ENCODE measurements at regions not wholly inside any gene's neighbourhood (a gene's known extent, or its start where the extent isn't known, plus 50 kb on each side); places are given as distances from the start of the nearest gene placed in this dataset.

DNA sequence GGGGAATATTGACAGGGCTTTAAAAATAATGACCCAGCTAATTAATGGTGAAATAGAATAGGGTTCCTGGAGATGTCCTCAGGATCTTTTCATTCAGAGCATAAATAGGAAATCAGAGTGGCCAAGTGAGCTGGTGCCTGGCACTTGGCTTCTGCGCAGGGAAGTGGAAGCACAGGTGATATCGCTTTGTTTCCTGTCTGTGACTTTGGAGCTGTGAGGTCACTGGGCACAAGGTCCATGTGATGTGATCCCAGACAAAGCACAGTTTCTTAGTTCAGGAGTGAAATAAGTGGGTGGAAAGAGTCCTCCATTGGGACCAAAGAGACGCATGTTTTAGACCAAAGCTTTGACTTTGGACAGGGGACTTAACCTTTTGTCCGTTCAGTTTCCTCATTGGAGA is 338.3 kb downstream of the CYRIA start:
- no peak for DNase-seq

DNA sequence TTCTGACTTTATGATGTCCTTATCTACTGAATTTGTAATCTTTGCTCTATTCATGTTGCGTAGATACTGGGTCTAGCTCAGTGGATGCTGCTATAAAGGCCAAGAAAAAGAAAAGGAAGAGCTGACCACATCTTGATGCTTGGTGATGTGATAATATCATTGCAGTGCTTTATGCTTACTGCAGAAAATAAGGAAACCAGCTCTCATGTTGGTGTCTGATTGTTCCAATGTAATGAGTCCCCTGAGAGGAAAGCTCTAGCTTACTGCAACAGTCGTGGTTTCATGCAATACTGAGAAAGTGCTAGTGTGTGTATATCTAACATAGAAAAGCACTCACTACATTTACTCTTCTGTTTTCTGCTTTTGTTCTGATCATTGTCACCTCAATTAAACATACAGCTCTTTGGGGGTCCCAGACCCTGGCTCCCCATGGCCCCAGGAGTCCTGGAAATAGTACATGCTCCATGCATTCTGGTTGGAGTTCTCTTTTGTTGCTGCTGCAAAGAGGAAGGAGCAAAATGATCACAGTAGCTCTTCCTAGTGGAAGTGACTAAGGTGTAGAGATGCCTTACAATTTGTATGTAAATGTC is 338.8 kb downstream of the CYRIA start:
- no peak for DNase-seq

DNA sequence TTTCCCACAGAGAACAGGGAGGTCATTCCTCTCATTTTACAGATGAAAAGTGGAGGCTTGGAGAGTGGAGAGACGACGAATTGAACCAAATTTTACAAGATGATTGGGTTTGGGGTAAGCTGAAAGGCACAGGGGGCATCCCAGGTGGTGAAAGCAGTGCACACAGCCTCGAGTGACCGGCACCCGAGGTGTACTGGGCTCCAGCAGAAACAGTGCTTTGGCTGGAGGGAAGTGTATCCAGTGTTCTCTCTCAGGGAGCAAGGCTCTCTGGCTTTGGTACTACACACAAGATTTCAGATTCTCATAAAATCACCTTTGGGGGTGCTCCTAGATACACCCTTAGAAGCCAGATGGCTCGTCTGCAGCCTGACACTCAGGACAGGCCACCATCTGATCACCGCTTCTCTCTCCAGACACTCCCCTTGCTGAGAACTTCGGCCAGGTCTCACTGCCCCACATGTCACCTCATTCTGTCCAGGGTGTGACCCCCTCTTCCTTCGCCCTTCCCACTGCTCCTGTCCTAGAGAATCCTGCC is 339.6 kb downstream of the CYRIA start:
- DNase-seq: no peak

DNA sequence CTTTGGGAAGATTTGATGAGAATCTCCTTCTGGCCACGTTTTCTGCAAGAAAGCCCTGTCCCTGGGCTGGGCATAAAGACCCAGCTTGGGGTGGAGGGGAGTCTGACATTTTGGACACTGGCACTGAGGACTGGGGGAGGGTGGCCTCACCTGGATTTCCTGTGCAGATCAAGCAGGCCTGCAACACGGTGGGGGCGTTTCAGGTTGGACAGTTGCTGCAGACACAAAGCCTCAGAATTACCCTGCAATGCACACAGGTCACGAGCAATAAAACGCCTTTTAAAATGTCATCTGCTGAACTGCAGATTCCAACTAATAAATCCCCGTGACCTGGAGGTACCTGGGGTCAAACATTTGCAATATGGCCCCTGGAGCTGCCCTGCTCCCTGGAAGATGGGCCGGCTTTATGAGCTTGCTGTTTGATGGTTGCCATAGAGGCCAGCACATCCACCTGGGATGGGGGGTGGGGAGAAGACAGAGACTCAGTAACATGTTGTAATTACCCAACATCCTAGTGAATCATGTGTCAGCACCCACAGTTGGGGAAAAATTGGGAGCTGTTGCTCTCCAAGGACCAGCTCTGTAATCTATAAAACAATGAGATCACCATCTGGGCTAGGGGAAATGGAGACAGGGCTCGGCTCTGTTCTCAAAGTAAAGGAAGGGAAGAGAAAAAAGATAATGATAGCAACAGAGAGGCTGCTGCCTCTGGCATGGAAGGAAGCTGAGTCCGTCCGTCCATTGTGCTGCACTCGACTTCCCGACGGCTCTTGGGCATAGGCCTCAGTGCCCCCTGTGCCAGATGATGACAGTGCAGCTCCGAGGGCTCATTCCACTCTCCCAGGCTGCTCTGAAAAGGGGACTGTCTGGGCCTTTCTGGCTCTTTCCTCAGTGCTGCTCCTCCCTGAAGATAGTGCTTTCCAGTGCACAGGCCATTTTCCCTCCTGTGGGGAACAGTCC is 340.3 kb downstream of the CYRIA start:
- DNase-seq: no peak

DNA sequence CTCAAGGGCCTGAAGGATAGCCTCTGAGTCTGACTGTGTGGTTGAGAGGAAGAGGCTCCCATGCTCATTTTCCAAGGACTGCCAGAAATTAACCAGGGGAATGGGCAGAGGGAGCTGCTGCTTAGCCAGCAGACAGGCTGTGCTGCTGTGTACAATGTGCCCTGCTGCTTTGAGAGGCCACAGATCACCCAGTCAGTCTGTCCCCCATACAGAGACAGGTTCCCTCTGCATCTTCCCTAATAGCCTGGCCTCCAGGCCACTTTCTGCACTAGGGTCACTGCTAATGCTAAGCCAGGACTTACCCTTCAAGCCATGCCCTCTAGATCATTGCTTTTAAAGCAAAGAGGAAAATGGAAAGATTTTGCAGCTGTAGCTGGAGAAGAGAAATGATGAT is 341.1 kb downstream of the CYRIA start:
- no peak for DNase-seq

DNA sequence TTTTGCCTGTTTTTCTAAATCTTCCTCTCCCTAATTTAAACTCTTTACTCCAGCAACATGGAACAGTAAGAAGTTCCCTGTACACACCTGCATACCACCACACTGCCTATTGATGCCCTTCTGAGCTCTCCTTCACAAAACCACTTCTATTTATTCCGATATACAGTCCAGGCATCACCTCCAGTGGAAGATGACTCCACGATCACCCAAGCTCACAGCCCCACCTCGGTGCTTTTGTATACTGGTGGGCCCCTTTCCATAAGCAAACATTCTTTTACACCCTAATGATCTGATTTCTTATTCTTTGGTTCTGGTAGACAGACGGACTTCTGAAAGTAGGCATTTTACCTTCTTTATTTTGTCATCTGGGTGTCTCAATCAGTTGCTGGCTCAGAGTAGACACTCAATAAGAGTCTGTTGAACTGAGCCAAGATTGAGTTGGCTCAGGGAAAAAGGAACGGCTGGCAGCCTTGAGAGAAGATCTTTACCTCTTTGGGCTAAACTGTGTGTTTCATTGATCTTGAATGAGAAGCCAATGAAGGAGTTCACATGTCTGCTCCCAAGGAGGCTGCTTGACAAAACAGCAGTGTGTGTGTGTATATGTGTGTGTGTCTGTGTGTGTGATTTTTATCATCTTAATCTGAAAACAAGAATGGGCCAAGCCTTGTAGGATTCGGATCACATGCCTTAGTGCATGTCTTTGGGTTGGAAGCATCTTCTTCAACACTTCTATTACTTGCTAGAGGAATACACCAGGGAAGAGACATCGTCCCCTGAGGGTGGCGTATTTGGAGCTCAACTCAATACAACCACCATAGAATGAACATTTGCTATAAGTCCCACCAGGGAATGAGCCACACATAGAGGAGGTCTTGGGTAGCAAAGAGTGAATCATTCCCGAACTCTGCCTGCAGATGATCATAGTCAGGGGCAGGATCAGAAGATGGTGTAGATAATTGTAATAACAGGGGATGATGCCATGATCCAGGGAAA is 341.8 kb downstream of the CYRIA start:
- DNase-seq: no peak

DNA sequence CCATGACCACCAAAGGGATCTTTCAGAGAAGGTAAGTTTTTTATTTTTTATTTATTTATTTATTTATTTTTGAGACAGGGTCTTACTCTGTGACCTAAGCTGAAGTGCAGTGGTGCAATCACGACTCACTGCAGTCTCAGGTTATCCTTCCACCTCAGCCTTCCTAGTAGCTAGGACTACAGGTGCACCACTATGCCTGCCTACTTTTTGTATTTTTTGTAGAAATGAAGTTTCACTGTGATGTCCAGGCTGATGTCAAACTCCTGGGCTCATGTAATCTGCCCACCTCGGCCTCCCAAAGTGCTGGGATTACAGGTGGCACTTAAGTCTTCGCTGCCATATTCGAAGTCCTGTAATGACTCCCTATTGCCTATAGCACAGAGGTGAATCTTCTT is 342.5 kb downstream of the CYRIA start:
- DNase-seq: no peak

DNA sequence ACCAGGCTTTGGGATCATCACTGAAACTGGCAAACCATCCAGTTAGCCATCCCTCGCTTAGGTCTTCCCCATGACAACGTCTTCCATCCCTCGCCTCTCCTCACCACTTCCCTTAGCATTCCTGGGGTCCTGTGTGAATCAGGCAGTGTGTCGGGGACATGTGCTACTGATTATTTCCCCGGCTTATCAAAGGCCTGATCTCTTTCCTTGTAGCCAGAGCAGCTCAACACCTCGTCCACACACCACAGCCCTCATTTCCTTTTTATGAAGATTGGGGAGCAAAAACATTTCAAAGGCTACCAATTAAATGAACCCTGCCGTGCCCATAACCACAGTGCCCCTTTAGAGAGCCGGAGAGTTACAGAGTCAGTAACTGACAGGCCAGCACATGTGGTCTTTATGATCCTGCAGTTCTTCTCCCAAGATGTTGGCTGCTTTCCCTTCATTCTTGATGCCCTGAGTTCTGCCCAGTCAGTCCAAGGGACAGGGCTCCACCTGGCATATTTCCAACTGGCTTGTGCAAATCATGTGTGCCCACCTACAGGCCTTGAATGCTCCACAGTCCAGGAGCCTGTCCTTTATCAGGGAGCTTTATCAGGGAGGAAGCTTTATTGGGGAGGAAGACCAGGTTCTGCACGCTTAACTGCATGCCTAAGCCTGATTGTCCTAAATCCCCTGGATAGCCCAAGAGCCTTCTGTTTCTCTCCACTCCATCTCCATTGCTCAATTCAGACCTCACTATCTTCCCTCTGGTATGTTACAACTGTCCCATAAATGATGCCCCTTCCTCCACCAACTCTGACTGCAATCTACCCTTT is 343.1 kb downstream of the CYRIA start:
- DNase-seq: no peak

DNA sequence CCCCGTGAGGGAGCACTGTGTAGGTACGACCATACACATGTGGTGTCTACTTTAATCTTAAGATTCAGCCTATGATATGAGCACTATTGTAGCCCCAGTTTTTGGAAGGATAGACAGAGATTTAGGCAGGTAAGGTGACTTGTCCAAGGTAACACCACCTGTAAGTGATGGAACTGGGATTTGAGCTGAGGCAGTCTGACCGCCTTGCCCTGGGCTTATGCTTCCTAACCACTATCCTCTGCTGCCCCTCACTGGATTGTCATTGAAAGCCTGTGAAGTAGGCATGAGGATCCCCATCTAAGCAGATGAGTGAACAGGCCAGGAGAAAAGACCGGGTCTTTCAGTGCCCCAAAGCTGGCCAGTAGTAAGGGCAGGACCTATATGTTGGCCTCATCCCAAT is 343.8 kb downstream of the CYRIA start:
- no peak for DNase-seq

DNA sequence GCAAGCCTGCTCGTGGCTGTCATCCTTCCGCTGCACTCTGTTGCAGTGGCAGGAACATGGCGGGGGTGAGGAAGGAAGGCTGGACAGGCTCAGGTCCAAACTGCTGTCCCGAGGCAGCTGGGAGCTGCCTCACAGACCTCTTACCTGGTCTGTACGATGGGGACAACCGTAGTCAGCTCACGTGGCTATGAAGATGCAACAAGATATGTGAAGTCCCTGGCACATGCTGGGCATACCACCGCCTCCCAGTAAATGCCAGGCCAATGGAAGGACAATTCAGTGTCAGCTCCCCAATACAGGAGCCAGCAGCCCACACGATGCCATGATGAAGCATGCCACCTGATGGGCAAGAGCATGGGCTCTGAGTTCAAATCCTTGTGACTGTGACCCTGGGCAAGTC is 344.4 kb downstream of the CYRIA start:
- DNase-seq: no peak

DNA sequence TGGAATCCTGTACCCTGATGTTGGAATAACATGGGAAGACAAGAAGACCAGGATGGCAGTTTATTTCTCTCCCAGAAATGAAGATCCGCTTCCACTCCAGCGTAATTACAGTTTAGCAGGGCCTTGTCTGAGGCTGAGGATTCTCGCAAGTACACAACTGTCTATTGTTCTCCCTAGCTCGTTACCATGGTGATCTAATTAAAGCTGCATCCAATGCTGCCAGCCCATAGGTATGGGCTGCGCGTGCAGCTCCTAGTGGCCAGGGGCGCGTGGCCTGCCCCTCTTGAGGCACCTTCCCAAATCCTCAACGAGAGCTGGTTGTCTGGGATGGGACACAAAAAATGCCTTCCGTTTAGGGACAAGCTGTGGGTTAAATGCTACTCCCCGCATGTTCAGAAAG is 344.9 kb downstream of the CYRIA start:
- DNase-seq: no peak

DNA sequence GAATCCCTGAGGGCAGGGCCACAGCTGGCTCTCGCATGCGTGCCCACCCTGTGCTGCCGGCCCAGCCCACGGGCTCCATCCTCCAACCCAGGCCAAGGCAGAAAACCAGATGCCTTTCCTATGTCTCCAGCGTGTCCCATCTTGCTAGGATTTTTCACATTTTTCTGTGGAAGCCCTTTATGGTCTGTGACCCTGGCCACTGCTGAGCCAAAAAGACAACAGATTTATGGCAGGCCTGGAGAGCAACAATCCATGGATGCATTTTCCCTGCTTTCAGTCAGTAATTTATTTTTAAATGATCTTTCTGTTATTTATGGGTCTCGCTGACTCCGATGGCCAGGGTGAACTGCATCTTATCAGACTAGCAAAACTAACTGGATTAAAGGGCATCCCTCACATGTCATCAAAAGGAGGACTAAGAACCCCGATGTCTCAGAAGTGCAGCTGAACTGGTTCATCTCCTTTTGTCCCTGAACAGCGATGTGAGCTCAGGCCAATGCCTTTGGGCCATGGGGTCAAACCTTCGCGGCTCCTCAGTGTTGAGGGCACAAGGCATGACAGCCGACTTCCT is 346.0 kb downstream of the CYRIA start:
- no peak for DNase-seq

DNA sequence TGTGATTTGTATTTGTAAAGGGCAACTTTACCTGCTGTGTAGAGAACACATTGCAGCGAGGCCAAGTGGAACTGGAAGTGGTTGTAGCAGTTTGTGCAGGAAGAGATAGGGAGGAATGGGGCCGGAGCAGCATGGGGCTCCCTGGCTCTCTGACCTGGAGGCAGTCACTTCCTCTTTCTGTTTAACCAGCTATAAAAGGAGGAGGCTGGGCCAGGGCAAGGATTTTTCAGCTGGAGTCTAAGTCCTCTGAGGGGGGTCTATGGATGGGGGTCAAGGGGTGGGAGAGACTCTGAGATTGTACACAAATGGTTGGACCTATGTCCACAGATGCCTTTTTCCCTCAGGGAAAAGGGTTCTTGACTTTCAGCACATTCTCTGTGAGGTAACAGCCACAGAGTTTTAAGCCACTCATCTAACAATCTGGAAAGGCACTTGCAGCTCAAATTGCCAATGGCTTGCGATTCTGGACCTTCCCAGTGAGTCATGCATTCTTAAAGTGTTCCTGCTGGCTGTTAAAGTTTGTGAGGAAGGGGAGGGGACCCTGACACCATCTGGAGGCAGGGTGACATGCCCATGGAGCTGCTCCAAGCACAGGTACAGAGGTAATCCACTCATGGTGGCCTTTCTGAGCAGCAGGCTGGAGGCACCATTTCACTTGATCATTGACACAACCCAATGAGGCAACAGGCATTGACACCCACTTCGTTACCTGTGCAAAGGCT is 347.0 kb downstream of the CYRIA start:
- DNase-seq: no peak

DNA sequence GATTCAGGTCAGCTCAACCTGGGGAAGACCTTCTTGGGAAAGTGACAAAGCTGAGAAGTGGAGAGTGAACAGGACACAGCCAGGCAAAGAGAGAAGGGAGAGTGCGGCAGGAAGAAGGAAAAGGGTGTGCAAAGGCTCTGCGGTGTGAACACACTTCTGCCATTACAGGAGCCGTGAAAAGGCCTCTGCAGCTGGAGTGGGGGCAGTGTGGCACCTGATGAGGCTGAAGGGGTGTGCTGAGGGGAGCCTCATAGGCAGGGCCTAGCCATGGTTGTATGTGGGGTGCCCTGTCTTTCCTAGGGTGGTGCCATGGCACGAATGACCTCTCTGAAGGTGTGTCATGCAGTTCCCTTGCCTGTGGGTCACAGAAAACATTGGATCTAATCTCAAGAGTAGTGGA is 347.6 kb downstream of the CYRIA start:
- DNase-seq: no peak

DNA sequence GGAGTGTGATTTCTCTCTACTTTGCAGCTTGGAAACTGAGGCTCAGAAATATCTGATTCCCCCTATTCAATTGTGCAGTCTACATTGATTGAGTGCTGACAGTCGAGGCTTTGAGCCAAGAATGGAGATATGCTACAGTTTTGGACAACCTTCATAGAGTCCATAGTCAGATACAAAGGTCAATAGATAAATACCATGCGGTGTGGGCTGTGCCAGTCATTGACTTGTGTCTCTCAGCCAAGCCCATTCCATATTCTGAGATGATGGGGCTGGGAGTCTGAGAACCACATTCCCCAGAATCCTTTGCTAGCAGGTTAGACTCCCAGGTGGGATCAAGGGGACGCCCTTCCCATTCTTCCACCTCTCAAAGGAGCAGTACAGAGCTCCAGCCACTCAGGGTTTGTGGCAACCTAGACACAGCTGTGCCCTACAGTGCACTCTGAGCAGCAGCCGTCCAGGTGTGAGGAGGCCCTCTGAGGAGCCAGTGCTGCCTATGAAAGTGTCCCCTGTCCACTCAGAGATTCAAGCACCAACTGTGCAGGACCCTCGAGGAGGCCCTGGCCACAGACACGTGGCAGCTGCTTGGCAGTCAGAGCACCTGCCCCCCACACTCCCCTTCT is 348.3 kb downstream of the CYRIA start:
- no peak for DNase-seq

DNA sequence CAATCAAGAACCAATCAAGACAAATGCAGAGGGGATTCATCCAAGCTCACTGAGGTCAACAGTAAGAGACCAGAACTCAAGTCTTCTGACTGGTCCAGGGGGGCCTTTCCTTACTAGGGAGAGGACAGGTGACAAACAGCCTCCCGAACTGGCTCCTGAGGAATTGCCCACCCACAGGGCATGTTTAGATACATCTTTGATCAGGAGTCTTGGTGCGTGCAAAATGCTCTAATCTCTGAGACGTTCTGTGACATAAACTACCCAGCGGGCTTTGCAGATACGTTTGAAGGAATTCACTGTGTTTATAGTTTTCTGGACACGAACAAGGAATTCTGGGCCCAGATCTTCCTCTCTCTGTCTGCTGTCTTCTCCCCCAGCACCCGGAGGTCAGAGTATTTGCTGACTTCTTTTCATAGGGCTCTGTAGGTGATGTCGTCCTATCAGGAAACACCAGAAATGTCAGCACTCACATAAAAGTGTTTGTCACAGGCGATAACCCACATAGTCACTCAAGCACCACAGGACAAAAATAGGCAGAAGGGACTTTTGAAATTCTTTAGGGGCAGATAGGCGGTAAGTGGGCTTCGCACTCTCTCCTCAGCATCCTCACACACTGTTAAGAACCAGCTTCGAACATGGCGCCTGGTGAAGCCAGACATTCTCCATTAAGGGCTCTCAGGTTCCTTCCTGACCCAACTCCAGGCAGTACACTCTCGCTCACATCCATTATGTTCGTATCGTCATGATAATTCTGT is 349.0 kb downstream of the CYRIA start:
- no peak for DNase-seq

DNA sequence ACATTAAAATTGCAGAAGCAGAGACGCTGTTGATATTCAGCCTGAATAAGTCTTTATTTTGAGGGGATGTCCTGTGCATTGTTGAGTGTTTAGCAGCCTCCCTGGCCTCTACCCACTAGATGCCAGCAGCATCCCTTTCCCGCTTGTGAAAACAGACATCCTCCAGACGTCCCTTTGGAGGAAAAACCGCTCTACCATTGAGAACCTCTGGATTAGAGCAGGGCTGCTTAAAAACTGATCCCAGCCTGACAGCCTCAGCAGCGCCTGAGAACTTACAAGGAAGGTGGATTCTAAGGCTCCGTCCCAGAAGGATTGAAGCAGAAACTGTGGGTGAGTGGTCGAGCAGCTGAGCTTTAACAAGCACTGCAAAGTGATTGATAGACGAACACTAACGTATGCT is 349.7 kb downstream of the CYRIA start:
- DNase-seq: no peak

DNA sequence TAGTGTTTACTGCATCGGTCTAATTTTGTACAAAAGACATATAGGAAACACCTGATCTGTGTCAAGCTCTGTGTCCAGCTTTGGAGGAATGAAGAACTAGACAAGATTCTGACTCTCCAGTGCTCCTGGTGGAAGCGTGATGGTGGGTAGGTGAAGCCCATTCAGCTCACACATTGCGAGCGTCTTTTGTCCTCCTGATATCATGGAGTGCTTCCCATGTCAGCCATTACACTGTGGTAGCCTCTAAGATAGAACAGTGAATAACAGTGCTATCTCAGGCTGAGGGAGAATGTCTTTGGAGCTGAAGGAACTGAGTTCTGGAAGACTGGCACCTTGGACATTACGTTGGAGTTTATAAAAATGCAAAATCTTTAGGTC is 350.2 kb downstream of the CYRIA start:
- no peak for DNase-seq

DNA sequence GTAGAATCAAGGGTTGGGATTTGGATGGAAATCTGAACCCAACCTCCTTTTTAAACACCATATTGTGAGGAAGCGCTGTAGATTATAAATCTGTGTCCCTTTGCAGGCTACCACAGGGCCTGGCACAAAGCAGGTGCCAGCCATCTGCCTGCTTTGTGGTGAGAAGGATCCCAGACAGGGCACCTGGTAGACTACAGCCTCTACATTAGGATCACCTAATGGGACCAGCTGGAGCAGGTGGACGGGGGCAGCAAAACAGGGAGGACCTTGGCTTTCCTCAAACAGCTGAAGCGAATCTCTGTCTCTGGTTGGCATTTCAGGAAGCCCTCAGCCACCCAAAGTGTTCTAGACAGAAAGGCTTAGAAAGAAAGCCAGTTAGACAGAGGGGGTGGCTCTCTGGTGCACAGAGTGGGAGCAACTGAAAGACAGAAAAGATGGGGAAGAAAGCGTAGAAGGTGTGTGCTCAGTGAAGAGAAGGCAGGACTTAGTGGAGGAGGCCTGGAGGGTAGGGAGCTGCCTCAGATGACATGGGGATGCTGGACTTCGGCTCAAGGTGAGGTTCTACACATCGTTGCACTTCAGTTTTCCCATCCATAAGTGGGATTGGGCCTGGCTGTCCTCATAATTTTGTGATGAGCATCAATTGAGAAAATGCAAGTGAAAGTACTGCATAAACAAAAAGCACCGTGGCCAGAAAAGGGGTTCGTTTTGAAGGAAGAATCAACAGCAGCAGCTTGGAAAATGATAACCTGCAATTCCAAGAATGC is 350.8 kb downstream of the CYRIA start:
- no peak for DNase-seq

Measured in activated T-cell treated with anti-CD3 and anti-CD28 coated beads, Interleukin-2, amount 50 U/mL, for 1 hour (primary cell).